Left kidney (tissue), 1 donor: ENCODE measurements at regions not wholly inside any gene's neighbourhood (a gene's known extent, or its start where the extent isn't known, plus 50 kb on each side); places are given as distances from the start of the nearest gene placed in this dataset.

Experiments used
- DNase-seq: peaks from one replicate; pipeline ENCODE4 v3.0.0-alpha.2; 2013

DNA sequence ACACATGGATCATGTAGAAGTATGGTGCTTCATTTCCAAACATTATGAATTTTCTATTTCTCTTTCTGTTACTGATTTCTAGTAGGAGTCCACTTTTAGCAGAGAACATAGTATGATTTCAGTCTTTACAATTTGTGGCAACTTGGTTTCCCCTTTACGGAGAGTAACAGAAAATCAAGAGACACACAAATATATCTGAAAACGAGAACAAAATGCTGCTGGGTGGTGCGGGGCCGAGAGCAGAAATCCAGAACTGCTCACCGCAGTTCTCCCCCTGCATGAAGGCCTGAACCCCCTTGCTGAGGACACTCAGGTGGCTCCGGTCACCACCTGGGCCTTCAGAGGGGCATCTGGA is 94.5 kb upstream of the FMN2 start:
- no peak for DNase-seq

DNA sequence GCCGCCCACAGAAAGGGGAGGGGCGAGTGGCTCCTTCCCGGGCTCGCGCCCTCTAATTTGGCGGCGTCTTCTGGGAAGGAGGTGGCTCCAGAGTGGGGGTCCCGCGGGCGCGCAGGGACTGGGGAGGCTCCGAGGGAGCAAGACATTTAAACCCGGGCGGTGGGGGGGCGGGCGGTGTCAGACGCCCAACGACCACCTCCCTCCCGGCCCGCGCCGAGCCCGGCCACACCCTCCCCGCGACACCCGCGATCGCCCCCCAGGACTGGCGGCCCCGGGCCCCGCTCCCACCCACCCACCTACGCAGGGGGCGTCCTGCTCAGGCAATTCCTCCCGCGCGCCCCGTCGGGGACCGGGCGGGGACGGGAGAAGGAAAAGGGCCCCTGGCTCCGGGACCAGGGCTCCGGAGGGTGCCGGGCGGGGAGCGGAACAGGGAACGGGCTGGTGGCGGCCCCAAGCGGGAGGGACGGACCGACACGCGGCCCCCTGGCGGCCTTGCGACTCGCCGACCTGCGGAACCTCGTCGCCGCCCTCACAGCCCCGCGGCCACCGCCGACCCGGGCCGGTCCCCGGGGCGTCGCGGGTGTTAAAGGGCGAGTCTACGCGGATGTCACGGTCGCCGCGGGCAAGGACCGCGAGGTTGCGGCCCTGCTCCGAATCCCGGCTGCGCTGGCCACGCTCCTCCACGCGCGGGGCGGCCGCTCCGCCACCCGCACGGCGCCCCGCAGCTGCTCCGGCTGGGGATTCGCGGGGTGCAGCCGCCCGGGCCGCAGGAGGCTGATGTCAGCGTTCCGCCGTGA is 94.0 kb upstream of the FMN2 start:
- no peak for DNase-seq

DNA sequence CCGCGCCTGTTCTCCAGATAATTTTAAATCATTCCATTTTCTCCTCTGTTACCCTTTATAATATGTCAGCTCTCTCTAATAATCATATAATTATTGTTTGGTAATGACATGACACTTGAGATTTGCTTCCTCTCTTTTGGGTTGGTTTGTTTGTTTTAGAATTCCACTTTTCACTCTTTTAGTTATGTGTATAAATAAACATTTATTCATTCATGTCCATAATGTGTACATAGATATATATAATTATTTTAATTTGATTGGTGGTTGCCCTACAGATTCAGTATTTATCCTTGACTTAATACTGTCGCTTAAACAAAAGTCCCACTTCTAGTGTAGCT is 93.4 kb upstream of the FMN2 start:
- DNase-seq, result no peak

DNA sequence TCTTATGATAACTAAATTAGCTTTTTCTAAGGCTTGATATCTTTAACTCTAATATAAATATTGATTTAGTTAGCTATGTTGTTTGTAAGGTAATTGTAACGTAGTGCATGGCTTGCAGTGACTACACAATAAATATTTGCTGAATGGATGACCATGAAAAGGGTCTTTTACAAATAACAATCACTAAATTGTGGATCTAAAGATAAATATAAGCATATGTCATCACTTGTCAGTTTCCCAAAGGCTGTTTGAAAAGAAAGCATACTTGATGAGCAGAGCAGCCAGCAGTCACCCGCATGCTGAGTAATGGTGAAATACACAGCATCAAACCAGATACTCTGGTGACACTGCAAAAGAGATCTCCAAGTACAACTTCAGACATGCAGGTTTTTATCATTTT is 92.5 kb upstream of the FMN2 start:
- no peak for DNase-seq

DNA sequence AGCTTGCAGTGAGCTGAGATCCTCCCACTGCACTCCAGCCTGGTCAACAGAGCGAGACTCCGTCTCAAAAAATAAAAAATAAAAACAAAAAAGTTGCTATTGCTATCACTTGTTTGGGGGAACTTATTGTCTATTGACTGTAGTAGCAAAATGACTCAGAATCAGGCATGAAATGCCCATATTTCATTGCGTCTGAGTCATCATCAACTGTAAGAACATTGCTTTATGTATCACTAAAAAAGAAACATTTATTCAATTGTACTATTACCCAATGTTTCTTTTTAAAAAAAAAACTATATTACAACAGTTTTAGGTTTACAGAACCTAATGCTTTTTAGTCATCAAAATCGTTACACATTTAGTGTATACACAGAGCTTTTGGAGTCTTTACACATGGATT is 91.0 kb upstream of the FMN2 start:
- DNase-seq, result no peak

DNA sequence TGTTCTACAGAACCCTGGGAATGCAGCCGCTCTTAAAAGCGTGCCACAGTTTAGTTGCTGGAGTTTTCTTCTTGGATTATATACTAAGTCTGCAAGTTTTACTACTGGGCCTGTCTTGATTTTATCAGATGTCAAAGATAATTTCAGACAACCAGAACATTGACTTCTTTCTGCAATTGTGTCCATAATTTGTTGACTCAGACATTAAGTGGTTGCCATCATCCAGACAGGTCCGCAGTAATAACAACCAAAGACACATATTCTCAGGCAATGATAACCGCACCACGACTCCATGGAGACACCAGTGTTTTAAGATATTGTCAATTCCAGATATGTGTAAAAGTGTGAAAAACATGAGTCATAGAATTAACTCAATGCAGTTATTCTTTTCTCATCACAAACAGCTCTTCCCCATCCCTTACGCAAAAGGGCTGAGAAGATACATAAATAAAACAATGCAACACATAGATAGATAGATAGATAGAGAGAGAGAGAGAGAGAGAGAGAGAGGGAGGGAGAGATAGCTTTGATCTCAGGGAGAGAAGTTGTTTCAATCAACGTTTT is 90.4 kb upstream of the FMN2 start:
- no peak for DNase-seq

DNA sequence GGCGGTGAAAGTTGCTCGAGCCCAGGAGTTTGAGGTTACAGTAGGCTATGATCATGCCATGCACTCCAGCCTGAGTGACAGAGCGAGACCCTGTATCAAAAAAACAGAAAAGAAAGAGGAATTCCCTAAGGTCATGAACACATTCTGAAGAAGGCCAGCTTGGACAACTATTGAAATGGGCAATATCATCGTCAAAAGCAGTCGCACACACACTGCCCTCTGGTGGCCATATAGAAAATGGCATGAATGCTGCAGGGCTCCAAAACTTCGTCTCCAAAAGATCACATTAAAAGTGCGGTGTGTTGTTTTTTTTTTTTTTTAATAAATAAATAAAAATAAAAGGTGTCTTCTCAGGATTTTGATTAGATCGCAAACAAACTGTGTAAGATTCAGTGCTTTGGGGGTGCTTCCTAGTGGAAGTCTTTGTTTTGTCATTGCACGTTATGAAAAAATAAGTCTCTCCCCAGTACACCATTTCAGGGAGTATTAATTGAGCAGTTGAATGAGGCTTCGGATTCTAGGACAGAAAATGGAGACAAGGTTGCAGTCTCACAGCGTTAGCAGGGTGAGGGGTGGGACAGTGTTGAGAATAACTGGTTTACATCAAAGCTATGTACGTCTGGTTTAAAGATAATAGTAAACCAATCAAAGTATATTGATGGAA is 87.5 kb upstream of the FMN2 start:
- DNase-seq, result no peak

DNA sequence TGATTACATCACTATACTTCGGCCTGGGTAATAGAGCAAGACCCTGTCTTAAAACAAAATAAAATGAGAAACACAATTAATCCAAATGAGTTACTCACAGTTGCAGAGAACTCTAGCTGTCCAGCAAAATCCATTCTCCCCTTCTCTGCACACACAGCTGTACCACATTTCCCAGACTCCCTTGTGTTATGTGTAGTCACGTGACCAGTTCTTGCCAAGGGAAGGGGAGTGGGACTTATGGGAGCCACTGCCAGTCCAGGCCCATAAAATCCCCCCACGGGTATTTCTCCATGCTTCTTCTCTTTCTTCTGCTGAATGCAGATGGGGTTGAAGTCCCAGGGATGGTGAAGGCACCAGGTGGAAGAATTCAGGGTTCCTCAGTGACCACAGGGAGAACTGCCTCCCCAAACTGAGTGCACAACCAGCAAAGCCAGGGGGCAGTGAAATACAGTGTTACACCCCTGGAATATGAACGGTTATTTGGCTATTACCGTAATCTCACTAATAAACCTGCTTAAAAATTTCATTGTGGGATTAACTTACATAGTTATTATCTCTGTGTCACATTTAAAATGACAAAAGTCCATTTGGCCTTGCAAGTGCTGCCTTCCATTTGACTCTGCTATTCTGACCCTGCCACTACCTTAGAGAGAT is 85.6 kb upstream of the FMN2 start:
- no peak for DNase-seq

DNA sequence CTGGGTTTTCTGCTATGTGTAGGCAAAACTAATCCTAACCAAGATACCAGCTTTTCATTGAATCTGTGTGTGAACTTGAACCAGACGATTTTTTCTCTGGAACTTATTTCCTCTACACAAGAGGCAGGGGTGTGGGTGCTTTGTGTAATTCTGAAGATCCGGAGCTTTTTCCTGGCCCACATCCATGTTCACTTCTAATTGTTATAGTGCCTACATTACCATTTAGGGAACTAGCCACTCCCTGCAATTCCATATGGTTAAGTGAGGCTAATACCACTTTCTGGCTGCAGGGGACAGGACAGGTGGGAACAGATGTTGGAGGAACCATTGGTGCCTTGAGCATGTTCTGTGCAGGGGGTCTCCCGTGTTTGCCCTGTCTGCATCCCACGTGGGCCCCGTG is 83.4 kb upstream of the FMN2 start:
- no peak for DNase-seq

DNA sequence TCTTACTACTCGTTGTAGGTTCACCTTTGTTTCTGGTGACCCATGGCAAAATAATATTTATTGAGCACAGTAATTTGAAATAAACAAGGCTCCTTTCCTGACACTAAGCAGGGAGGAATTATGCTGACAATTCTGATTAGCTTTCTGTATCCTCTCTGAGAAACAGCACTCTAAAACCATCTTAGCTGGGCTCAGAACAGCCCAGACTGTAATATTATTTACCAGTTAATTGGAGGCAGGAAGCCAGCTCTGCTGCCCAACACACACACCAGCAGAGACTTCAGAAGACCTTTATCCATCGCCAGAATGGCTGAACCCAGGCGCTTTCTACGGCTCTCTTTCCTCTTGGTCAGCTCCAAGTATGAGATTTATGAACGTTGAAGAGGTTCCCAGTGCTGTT is 77.6 kb upstream of the FMN2 start:
- DNase-seq, result no peak

DNA sequence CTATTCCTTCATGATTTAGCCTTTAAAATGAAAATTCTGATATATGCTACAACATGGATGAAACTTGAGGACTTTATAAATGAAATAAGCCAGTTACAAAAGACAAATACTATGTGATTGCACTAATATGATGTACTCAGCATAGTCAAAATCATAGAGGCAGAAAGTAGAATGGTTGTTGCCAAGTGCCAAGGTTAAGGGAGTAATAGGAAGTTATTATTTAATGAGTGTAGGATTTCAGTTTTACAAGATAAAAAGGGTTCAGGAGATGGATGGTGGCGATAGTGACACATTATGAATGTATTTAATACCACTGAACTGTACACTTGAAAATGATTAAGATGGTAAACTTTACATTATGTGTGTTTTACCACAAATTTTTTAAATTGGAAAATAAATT is 73.1 kb upstream of the FMN2 start:
- no peak for DNase-seq

DNA sequence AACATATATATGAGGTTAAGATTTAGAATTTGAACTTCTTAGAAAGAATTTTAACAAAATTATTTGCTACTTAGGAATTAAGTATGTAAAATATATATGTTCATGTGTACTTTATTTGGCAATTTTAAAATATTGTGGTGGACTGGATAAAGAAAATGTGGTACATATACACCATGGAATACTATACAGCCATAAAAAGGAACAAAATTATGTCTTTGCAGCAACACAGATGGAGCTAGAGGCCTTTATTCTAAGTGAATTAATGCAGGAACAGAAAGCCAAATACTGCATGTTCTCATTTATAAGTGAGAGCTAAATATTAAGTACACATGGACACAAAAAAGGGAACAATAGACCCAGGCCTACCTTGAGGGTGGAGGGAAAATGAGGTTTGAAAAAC is 72.2 kb upstream of the FMN2 start:
- DNase-seq, result no peak

DNA sequence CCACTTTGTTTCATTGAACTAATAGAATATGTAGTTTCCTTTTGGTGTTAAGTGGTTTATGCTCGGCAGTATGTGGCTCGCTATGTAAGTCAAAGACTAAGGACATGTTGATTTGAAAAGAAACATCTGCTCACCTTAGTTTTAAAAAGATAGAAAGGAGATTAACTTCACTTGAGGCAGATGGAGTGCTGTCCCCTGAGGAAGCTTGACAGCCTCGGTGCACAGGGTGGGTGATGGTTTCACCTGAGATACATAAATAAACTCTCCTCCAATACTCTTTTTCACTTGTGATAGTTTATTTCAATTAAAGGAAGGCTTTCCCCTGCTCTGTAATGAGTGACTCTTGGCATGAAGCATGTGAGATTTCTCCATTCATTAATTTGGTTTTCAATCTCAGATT is 70.8 kb upstream of the FMN2 start:
- no peak for DNase-seq

DNA sequence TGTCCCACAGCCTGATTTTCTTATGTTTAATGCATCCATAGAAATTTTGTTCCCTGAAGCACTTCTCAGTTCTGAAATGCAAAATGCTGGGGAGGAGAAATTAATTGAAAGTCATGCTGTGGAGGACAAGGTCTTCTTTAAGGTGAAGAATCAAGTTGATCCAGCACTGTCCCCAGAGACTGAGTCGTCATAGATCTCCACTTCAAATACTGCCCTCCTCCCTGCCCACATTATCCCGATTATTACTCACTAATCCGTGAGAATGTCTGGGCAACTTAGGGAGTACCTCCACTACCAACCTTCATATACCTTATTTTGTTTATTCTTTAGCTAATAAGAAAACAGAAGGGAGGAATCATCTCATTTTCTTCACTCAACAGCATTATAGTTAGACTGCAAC is 70.0 kb upstream of the FMN2 start:
- no peak for DNase-seq

DNA sequence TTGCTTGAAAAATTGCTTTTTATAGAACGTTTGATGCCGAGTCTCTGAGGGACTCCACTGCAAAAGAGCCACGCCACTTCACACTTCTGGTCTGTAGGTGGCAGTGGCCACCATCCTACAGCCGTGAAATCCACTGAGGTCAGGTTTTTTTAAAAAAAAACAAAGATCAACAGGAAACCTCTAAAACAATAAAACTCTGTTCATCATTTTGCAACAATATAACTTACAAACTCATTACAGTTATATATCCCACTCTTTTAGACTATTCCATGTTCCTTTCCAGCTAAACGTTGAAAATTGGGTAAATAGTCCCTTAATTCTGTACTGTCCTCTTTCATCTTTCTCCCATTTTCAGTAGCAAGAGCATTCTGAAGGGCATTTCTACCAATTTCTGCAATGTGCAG is 64.6 kb upstream of the FMN2 start:
- DNase-seq, result peak; percentile 43

DNA sequence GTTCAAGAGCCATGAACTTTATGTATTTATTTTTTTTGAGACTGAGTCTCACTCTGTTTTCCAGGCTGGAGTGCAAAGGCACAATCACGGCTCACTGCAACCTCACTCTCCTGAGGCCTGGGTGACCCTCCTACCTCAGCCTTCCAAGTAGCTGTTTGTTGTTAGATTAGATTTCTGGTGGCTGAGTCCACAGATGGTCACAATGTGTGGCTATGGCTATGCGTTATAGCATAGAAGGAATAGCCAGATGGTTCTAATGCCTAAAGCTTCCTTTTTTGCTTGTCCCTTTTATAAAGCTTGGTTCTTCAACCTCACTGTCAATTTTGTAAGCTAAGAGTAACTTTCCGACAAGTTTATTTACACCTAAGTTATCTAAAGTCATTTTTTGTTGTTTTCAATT is 62.3 kb upstream of the FMN2 start:
- no peak for DNase-seq

DNA sequence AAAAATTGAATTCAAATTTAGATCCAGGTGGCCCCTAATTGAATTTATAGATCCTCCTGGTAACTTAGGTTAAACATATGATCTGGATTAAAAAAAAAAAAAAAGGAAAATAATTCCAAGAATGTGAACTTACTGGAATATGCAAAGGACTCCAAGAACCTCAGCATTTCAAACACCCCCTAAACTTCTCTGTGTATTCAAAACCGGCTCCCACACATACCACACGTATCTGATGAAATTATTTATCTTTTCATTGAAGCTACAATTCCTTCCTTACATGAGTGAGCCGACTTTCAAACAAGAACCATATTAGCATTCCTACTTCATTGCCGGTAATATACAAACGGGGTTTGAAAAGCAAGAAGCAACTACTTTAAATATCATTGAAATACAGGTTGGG is 61.4 kb upstream of the FMN2 start:
- DNase-seq, result no peak

DNA sequence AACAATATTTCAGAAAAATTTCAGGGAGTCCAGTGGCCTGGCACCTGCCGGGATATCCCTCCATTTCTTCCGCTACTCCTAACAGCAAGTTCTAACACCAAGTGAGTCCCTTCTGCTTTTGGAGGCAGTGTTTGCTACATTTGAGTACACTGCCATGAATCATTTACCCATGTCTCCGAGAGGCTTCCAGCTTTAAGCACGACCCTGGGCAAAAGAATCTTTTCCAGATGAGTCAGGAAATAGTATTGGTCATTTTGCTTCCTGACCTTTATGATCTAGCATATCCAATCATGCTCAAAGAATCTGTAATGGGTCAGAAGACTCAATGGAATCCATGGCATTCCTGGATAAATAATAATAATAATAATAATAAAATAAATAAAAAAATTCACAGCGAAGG is 60.7 kb upstream of the FMN2 start:
- DNase-seq, result no peak

DNA sequence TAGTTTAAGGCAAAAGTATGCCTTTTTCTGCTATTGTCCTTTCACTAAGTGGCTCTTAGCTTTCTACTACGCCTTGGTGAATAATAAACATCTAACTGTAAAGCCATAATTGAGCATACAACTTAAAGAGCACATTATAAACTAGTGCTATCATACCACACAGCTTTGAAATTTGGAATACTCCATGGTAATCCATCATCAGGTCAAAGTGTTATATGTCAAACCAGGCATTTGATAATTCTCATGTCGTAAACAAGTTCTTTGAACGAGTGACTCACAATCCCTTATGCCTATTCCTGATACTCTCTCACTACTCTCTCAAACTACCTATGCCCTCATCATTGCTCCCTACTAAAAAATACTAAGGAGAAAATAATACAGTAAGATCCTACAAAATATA is 60.3 kb upstream of the FMN2 start:
- no peak for DNase-seq

DNA sequence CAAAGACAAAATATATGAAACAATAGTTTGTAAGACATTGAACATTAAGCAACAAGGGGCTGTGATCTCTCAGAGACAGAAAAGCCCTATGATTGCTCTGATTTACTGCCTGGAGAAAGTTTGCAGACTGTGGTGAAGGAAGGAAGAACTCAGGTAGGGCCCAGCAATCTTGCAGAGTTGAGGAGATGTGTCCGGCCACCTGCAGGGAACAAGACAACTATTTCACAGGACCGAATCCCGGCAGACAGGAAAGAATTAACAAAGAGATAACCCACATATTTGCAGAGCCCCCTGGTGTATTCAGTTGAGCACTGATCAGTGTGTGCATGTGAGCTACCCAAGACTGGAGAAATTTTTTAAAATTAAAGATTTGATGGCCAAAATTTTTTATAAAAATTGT is 58.3 kb upstream of the FMN2 start:
- DNase-seq, result no peak

DNA sequence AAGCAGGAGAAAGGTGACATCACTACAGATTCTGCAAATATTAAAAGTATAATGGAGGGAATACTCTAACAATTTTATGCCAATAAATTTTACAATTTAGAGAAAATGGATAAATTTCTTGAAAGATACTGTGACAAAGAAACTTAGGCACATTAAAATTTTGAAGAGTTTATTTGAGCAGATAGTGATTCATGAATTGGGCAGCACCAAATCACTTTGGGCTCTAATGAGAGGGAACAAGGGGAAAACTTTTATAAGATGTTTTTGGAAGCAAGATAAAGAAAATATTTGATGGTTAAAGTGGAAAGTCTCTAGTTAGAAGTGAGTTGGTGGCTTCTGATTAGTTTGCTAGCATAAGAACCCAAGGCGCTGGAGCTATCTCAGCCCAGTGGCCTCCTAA is 55.2 kb upstream of the FMN2 start:
- no peak for DNase-seq
